HEK293T (cell line): ENCODE measurements at regions not wholly inside any gene's neighbourhood (a gene's known extent, or its start where the extent isn't known, plus 50 kb on each side); places are given as distances from the start of the nearest gene placed in this dataset.

Experiments used
- CTCF ChIA-PET: fragments of 350-600 bp; formaldehyde crosslinking; extraction: SDS; loops from one replicate; lab custom pipeline; 2021; ENCODE audit warnings: antibody characterized with exemption, inconsistent platforms; lab: Yijun Ruan, JAX
- POLR2A ChIA-PET: fragments of 350-600 bp; formaldehyde crosslinking; extraction: SDS; loops from one replicate; lab custom pipeline; 2020; ENCODE audit warnings: antibody characterized with exemption, inconsistent platforms; lab: Yijun Ruan, JAX
- DNase-seq: peaks from one replicate; pipeline ENCODE4 v3.0.0; 2012; ENCODE audit warnings: mixed read lengths; ENCODE audit errors: extremely low spot score
- ARNT ChIP-seq: fragments of 450-650 bp; IDR thresholded peaks from 2 replicates; pipeline ENCODE4 v1.6.1; 2017; ENCODE audit warnings: mild to moderate bottlenecking
- BHLHE40 ChIP-seq: fragments of 450-650 bp; IDR thresholded peaks from 2 replicates; pipeline ENCODE4 v1.6.1; 2016; ENCODE audit warnings: mild to moderate bottlenecking, moderate library complexity, borderline replicate concordance
- CTBP1 ChIP-seq: fragments of 450-650 bp; IDR thresholded peaks from 2 replicates; pipeline ENCODE4 v1.6.1; 2016; ENCODE audit warnings: borderline replicate concordance
- ELF4 ChIP-seq: fragments of 450-650 bp; IDR thresholded peaks from 2 replicates; pipeline ENCODE4 v1.6.1; 2017; ENCODE audit warnings: antibody characterized with exemption
- FOXA1 ChIP-seq: fragments of 450-650 bp; IDR thresholded peaks from 2 replicates; pipeline ENCODE4 v1.6.1; 2016; ENCODE audit warnings: mild to moderate bottlenecking
- FOXK2 ChIP-seq: fragments of 450-650 bp; IDR thresholded peaks from 2 replicates; pipeline ENCODE4 v1.6.1; 2016; ENCODE audit warnings: mild to moderate bottlenecking
- FOXM1 ChIP-seq: fragments of 450-650 bp; IDR thresholded peaks from 2 replicates; pipeline ENCODE4 v1.6.1; 2017; ENCODE audit warnings: mild to moderate bottlenecking, borderline replicate concordance
- HDGF ChIP-seq: fragments of 450-650 bp; IDR thresholded peaks from 2 replicates; pipeline ENCODE4 v1.6.1; 2017; ENCODE audit warnings: antibody characterized with exemption, borderline replicate concordance
- L3MBTL2 ChIP-seq: fragments of 450-650 bp; conservative IDR thresholded peaks from 2 replicates; pipeline ENCODE4 v1.6.1; 2016; ENCODE audit warnings: mild to moderate bottlenecking
- LEF1 ChIP-seq: fragments of 450-650 bp; IDR thresholded peaks from 2 replicates; pipeline ENCODE4 v1.6.1; 2017; ENCODE audit warnings: mild to moderate bottlenecking, borderline replicate concordance
- NFRKB ChIP-seq: fragments of 450-650 bp; IDR thresholded peaks from 2 replicates; pipeline ENCODE4 v1.6.1; 2016; ENCODE audit warnings: mild to moderate bottlenecking, moderate library complexity
- PKNOX1 ChIP-seq: fragments of 450-650 bp; IDR thresholded peaks from 2 replicates; pipeline ENCODE4 v1.6.1; 2016
- SP1 ChIP-seq: fragments of 450-650 bp; IDR thresholded peaks from 2 replicates; pipeline ENCODE4 v1.6.1; 2017
- SUZ12 ChIP-seq: fragments of 450-650 bp; IDR thresholded peaks from 2 replicates; pipeline ENCODE4 v1.6.1; 2016; ENCODE audit warnings: mild to moderate bottlenecking
- TARDBP ChIP-seq: fragments of 450-650 bp; IDR thresholded peaks from 2 replicates; pipeline ENCODE4 v1.6.1; 2016
- ZNF384 ChIP-seq: fragments of 450-650 bp; IDR thresholded peaks from 2 replicates; pipeline ENCODE4 v1.6.1; 2016

DNA sequence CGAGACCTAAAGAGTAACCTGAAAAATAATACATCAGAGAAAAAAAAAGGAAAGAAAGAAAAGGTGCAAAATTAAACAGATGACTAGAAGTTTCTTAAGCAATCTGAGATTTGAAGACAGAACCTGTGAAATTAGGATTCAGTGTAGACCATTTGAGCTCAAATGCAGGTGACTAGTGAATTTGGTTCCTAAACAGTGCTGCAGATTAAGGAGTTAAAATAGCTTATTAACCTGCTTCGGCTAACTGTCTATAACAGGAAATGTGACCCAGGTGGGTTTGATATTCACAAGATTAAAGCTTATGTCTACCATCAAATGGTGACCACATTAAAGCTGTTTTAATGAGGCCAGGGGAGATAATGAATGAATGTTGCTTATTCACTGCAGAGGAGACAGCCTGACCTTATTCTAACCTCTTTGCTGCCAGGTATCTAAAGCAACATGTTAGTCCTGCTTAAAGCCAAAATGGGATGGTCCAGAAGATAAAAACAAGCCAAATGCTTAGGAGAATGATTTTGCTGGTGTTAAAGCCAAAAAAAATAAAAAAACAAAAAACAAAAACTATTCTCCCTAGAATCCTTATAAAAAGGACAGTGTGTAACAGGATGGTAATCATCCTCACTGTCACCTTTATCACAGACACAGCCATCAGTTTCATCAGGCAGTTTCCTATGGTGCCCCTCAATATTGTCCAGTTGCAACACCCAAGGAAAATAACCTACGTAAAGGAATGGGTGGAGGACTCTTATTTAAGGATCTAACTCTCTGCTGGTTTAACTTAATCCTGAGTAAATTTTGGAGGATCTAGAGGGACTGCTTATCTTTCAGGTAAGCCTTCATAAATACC is 769.0 kb upstream of the ZEB2 start:
- DNase-seq = no peak
- no peak for TF ChIP-seq TARDBP
- TF ChIP-seq LEF1 = no peak
- no peak for TF ChIP-seq SUZ12
- no peak for TF ChIP-seq CTBP1
- TF ChIP-seq ARNT = no peak
- ChIA-PET CTCF (no interaction called here), POLR2A (no interaction called here)

- TF ChIP-seq ELF4 (no peak), PKNOX1 (0 out of 2 replicates have a peak, but pooled peaks have one; percentile 14)
- ChIA-PET POLR2A (no interaction called here), CTCF (no interaction called here)
- DNase-seq = no peak
Observed at GRCh38 chr2:145287736-145288135, 767.8 kb upstream of the ZEB2 start.

- ChIA-PET CTCF (no interaction called here), POLR2A (no interaction called here)
- no peak for TF ChIP-seq SP1
- no peak for TF ChIP-seq PKNOX1
- no peak for TF ChIP-seq FOXK2
- no peak for TF ChIP-seq LEF1
- no peak for TF ChIP-seq TARDBP
- TF ChIP-seq BHLHE40 = no peak
- no peak for TF ChIP-seq SUZ12
- no peak for TF ChIP-seq CTBP1
- TF ChIP-seq ELF4 = no peak
- no peak for TF ChIP-seq ZNF384
- TF ChIP-seq ARNT = no peak
- no peak for TF ChIP-seq FOXM1
- no peak for TF ChIP-seq FOXA1
- DNase-seq = no peak
Observed at GRCh38 chr2:145286716-145287275, 766.9 kb upstream of the ZEB2 start.

- TF ChIP-seq FOXA1 (no peak), NFRKB (no peak), ELF4 (no peak), LEF1 (no peak), FOXM1 (no peak), PKNOX1 (no peak), TARDBP (no peak), HDGF (no peak), FOXK2 (no peak), L3MBTL2 (no peak)
- DNase-seq = no peak
- ChIA-PET CTCF (no interaction called here), POLR2A (no interaction called here)
Observed at GRCh38 chr2:145284551-145284950, 764.6 kb upstream of the ZEB2 start.

- CTCF ChIA-PET = no interaction called here
- TF ChIP-seq SP1 (no peak), ELF4 (no peak), L3MBTL2 (no peak), FOXK2 (no peak), ZNF384 (no peak), HDGF (no peak), PKNOX1 (no peak), LEF1 (no peak), FOXA1 (no peak), ARNT (no peak), TARDBP (no peak), FOXM1 (no peak), BHLHE40 (no peak), NFRKB (no peak), CTBP1 (no peak), SUZ12 (no peak)
- no peak for DNase-seq
- POLR2A ChIA-PET = no interaction called here
Observed at GRCh38 chr2:145283131-145283530, 763.2 kb upstream of the ZEB2 start.

DNA sequence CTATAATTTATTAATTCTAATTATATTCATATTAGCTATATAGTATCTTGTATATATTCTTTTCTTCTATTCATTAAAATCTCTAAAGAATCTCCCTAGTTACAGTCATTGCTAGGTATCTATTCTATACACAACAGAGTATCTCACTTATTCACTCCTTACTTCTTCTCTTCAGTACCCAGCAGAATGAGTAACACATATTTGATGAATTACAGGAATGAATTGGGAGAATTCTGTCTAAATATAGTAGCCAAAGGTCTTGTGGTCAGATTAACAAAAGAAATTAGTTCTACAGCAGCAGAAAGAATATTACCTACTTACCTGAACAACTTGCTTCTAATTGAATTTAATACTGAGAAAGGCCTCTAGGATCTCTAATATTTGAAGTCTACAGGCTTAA is 758.0 kb upstream of the ZEB2 start:
- DNase-seq = no peak
- ChIA-PET CTCF (no interaction called here), POLR2A (no interaction called here)
- TF ChIP-seq HDGF = no peak
- no peak for TF ChIP-seq TARDBP
- no peak for TF ChIP-seq ARNT
- TF ChIP-seq CTBP1 = no peak
- TF ChIP-seq LEF1 = no peak
- no peak for TF ChIP-seq NFRKB
- TF ChIP-seq FOXM1 = no peak
- TF ChIP-seq ELF4 = no peak
- no peak for TF ChIP-seq L3MBTL2
- no peak for TF ChIP-seq SUZ12
- TF ChIP-seq SP1 = no peak
- no peak for TF ChIP-seq ZNF384
- no peak for TF ChIP-seq FOXA1
- TF ChIP-seq PKNOX1 = no peak
- no peak for TF ChIP-seq FOXK2
- TF ChIP-seq BHLHE40 = no peak
